DOHH2 (cell line): ENCODE measurements at regions not wholly inside any gene's neighbourhood (a gene's known extent, or its start where the extent isn't known, plus 50 kb on each side); places are given as distances from the start of the nearest gene placed in this dataset.

Experiments
- H3F3A ChIP-seq: fragments of 200-600 bp; sonication (generic), shearing (Covaris generic); 2 replicates; pipeline ENCODE4 v1.6.0; 2016; ENCODE audit warnings: antibody characterized with exemption, mild to moderate bottlenecking; ENCODE audit not compliant: control insufficient read depth, insufficient read depth
- H3K27ac ChIP-seq: fragments of 200-600 bp; sonication (generic); 2 replicates; pipeline ENCODE4 v1.5.1; 2014; ENCODE audit warnings: low read depth, mild to moderate bottlenecking, low read length, moderate library complexity
- H3K27me3 ChIP-seq: fragments of 200-600 bp; sonication (generic); 2 replicates; pipeline ENCODE4 v1.6.1; 2014; ENCODE audit warnings: mild to moderate bottlenecking, low read length, mixed read lengths; ENCODE audit not compliant: control insufficient read depth
- H3K36me3 ChIP-seq: fragments of 200-600 bp; sonication (generic); 2 replicates; pipeline ENCODE4 v1.6.1; 2014; ENCODE audit warnings: mild to moderate bottlenecking, low read length, moderate library complexity, mixed read lengths; ENCODE audit not compliant: control insufficient read depth
- H3K4me1 ChIP-seq: fragments of 200-600 bp; sonication (generic); 2 replicates; pipeline ENCODE4 v1.6.1; 2014; ENCODE audit warnings: mild to moderate bottlenecking, low read length, mixed read lengths; ENCODE audit not compliant: control insufficient read depth
- H3K4me2 ChIP-seq: fragments of 200-600 bp; sonication (generic); 2 replicates; pipeline ENCODE4 v1.6.0; 2014; ENCODE audit warnings: mild to moderate bottlenecking, low read length, moderate library complexity
- H3K4me3 ChIP-seq: fragments of 200-600 bp; sonication (generic); 2 replicates; pipeline ENCODE4 v1.5.1; 2014; ENCODE audit warnings: mild to moderate bottlenecking, low read length, mixed read lengths
- H3K79me2 ChIP-seq: fragments of 200-600 bp; sonication (generic); 2 replicates; pipeline ENCODE4 v1.6.1; 2014; ENCODE audit warnings: mild to moderate bottlenecking, low read length, mixed read lengths; ENCODE audit not compliant: control insufficient read depth
- H3K9me2 ChIP-seq: fragments of 200-600 bp; sonication (generic); replicated peaks from 2 replicates; pipeline ENCODE4 v1.6.1; 2014; ENCODE audit warnings: mild to moderate bottlenecking, low read length, mixed read lengths; ENCODE audit not compliant: control insufficient read depth
- H3K9me3 ChIP-seq: fragments of 200-600 bp; sonication (generic); 2 replicates; pipeline ENCODE4 v1.6.1; 2014; ENCODE audit warnings: antibody characterized with exemption, low read length, mixed read lengths; ENCODE audit not compliant: control insufficient read depth, insufficient read depth
- H4K20me1 ChIP-seq: fragments of 200-600 bp; sonication (generic); 2 replicates; pipeline ENCODE4 v1.6.0; 2014; ENCODE audit warnings: low read depth, mild to moderate bottlenecking, antibody characterized with exemption, low read length, moderate library complexity; ENCODE audit not compliant: control insufficient read depth, insufficient read depth
- EZH2phosphoT487 ChIP-seq: fragments of 200-600 bp; sonication (generic); IDR thresholded peaks from 2 replicates; pipeline ENCODE4 v1.6.1; 2017; ENCODE audit warnings: borderline replicate concordance, mild to moderate bottlenecking, antibody characterized with exemption, low read length, moderate library complexity, mixed read lengths
- TF ChIP-seq, protein P1 (sequence below): fragments of 200-600 bp; sonication (generic); IDR thresholded peaks from one replicate; pipeline ENCODE4 v1.5.1; 2014; ENCODE audit warnings: antibody characterized with exemption, mild to moderate bottlenecking, low read depth, low read length; ENCODE audit not compliant: poor library complexity, severe bottlenecking

DNA sequence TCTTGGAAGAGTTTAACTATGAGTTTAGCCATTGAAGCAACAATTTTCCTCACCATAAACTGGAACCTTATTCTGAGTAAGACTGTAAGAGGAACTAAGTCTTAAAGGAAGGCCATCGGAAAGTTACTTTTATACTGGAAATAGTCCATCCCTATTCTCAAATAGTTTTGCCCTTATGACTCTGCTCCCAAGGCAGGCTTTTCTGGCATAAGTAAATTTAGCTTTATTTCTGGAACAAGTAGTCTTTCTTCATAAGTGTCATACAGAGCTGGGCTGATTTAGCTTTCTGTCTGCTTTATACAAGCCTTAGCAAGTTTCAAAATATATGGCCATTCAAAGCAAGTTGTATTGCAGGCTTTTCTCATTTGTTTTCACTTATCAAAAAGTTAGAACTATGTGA lies 328.1 kb downstream of the HACE1 start:
- Histone ChIP-seq H3K4me2 (no peak overlapping the region), H3K27ac (no peak overlapping the region)
- TF ChIP-seq, protein P1, sequence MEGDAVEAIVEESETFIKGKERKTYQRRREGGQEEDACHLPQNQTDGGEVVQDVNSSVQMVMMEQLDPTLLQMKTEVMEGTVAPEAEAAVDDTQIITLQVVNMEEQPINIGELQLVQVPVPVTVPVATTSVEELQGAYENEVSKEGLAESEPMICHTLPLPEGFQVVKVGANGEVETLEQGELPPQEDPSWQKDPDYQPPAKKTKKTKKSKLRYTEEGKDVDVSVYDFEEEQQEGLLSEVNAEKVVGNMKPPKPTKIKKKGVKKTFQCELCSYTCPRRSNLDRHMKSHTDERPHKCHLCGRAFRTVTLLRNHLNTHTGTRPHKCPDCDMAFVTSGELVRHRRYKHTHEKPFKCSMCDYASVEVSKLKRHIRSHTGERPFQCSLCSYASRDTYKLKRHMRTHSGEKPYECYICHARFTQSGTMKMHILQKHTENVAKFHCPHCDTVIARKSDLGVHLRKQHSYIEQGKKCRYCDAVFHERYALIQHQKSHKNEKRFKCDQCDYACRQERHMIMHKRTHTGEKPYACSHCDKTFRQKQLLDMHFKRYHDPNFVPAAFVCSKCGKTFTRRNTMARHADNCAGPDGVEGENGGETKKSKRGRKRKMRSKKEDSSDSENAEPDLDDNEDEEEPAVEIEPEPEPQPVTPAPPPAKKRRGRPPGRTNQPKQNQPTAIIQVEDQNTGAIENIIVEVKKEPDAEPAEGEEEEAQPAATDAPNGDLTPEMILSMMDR = no peak
- TF ChIP-seq EZH2phosphoT487 = no peak

DNA sequence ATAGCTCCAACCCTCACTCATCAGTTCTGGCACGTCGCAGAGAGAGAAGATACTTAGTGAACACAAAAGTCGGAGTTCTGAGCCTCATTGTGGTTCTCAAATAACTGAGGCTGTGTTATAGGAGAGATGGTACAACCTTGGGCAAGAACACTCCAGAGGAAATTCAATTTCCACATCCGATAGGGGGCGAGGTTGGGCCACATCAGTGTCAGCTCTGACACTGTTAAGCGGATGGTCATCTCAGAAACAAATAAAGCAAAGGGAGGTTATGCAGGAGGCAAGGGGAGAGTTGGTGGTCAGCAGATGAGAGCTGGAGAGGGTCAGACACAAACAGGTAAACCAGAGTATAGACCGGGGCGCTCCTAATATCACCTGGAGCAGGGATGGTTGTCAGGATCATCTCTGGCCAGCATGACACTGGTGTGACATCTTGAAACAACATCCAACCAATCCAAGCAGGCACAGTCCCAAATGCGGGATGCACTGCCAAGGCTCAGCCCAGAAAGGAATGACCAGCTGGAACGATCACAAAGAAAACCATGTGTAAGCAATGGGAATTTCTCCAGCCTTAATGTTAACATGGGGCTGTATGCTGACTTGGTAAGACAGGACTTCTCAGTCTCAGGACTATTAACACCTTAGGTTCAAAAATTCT lies 331.8 kb downstream of the HACE1 start:
- Histone ChIP-seq H3K36me3 (no peaks in the 10 kb centered on the region), H3K79me2 (no peaks in the 10 kb centered on the region), H3K9me2 (no peaks in the 10 kb centered on the region), H4K20me1 (no peaks in the 10 kb centered on the region), H3K4me1 (no peaks in the 10 kb centered on the region), H3K27ac (no peak overlapping the region), H3K4me3 (no peak overlapping the region), H3K27me3 (no peaks in the 10 kb centered on the region), H3K4me2 (no peak overlapping the region), H3F3A (no peaks in the 10 kb centered on the region), H3K9me3 (no peaks in the 10 kb centered on the region)
- no peak for TF ChIP-seq EZH2phosphoT487
- TF ChIP-seq, protein P1 = no peak

More for the DNA sequence above, 328.1 kb downstream of the HACE1 start:
- Histone ChIP-seq H3K9me2 (no peaks in the 10 kb centered on the region), H4K20me1 (no peaks in the 10 kb centered on the region), H3K4me1 (no peaks in the 10 kb centered on the region), H3F3A (no peaks in the 10 kb centered on the region), H3K27me3 (no peaks in the 10 kb centered on the region), H3K79me2 (no peaks in the 10 kb centered on the region), H3K36me3 (no peaks in the 10 kb centered on the region), H3K4me3 (no peak overlapping the region), H3K9me3 (no peaks in the 10 kb centered on the region)

DNA sequence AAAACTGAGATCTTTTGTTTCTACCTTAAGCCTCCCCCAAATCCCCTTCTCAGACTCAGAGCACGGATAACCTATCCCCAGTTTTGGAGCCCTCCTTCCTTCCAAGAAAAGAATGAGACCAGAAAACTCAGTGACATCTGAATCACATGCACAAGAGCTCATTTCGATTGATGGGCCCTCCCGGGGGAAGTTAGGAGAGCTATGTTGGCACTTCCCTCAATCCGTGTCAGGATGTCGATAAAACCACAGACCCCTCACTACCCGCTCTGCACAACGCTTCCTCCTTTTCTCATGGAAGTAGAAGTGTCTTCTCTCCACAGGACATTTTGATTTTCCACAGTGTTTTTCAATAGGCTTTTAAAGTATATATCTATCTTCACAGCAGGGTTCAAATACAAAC lies 332.4 kb downstream of the HACE1 start:
- Histone ChIP-seq H3K9me2 (no peaks in the 10 kb centered on the region), H3K36me3 (no peaks in the 10 kb centered on the region), H3K27me3 (no peaks in the 10 kb centered on the region), H3K79me2 (no peaks in the 10 kb centered on the region), H3F3A (no peaks in the 10 kb centered on the region), H3K9me3 (no peaks in the 10 kb centered on the region), H3K4me2 (no peak overlapping the region), H4K20me1 (no peaks in the 10 kb centered on the region), H3K4me3 (no peak overlapping the region), H3K4me1 (no peaks in the 10 kb centered on the region), H3K27ac (no peak overlapping the region)
- TF ChIP-seq, protein P1 = no peak
- TF ChIP-seq EZH2phosphoT487 = no peak
